ENCODE measurements at regions not wholly inside any gene's neighbourhood (a gene's known extent, or its start where the extent isn't known, plus 50 kb on each side); places are given as distances from the start of the nearest gene placed in this dataset.
A peak's percentile ranks its signal among the peaks of the same experiment; 100 is the strongest.
"Not testable (repeated sequence)": the region's sequence is repeated elsewhere in the genome, so short reads cannot be mapped to it uniquely, and the experiment has no call there.

DNA sequence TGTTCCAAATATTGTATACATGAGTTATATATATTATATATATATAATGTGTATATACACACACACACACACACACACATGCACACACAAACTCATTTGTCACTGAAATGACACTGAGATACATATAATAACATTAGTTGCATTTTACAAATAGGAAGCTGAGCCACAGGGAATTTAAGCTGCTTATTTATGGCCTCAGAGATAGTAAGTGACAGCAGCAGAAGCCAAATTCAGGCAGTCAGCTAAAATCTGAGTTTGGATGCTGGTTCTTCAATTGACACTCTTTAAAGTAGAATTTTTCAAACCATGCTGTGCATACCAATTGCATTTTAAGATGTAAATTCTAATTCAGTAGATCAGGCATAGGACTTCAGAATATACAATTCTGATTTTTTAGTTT is 163.3 kb upstream of the CTSO start:
- no peak overlapping the region for H3K4me3 Mint-ChIP-seq
- H3K36me3 Mint-ChIP-seq (ENCODE audit: low read depth): no peaks in the 10 kb centered on the region
- peaks cover 14% of the 10 kb centered on the region for H3K4me1 Mint-ChIP-seq
- no peaks in the 10 kb centered on the region for H3K9me3 Mint-ChIP-seq
- no peak for TF ChIP-seq CTCF (IDR thresholded peaks at IDR 0.05; ENCODE audit: unreplicated experiment in 3 of 3)
- no peaks in the 10 kb centered on the region for H3K27me3 Mint-ChIP-seq (ENCODE audit: low read depth)
- H3K27ac Mint-ChIP-seq: no peak overlapping the region

DNA sequence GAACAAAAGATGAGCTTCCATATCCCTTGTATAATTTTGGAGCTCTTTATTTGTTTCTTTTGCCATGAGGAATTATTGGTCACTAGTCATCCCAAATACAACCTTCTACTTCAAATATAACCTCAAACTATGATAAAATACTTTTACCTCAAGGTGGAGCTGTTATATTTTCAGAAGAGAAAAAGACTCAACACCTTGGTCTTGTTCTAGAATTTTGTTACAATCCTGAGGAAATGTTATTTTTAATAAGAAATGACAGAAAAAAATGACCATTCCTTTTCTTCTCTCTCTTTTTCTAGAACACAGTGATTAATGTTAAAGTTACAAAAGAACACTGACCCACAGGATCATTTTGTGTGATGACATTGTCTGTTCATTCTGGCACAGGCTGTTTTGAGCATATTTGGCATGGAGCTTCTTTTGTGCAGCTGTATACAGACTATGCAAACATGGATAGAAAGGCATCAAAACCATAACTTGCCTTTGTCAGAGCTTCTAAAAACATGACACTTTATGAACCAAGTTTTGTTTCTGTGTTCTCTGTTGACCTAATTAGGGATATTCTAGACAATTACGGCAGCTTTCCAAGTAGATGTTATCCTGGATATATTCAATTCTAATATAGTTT is 159.6 kb upstream of the CTSO start:
- Mint-ChIP-seq H3K4me3 (no peak overlapping the region), H3K9me3 (peaks cover 3% of the 10 kb centered on the region), H3K27me3 (ENCODE audit: low read depth) (no peaks in the 10 kb centered on the region), H3K4me1 (peaks cover 36% of the 10 kb centered on the region), H3K27ac (peak overlapping the region in 2 of 3 experiments; percentile 24 to 90), H3K36me3 (ENCODE audit: low read depth) (no peaks in the 10 kb centered on the region)
- peak in 2 of 3 experiments; percentile 19 to 28 for TF ChIP-seq CTCF (IDR thresholded peaks at IDR 0.05; ENCODE audit: unreplicated experiment in 3 of 3)

- peak overlapping the region in 2 of 3 experiments; percentile 34 to 47 for H3K27ac Mint-ChIP-seq
- no peaks in the 10 kb centered on the region for H3K27me3 Mint-ChIP-seq (ENCODE audit: low read depth)
- peaks cover 3% of the 10 kb centered on the region for H3K9me3 Mint-ChIP-seq
- no peaks in the 10 kb centered on the region for H3K36me3 Mint-ChIP-seq (ENCODE audit: low read depth)
- H3K4me1 Mint-ChIP-seq: peaks cover 36% of the 10 kb centered on the region
- H3K4me3 Mint-ChIP-seq: no peak overlapping the region
- TF ChIP-seq CTCF (IDR thresholded peaks at IDR 0.05; ENCODE audit: unreplicated experiment in 3 of 3): no peak
These were observed 158.0 kb upstream of the CTSO start for GRCh38 chr4:156111686-156112085.

- Mint-ChIP-seq H3K36me3 (ENCODE audit: low read depth) (no peaks in the 10 kb centered on the region), H3K27me3 (ENCODE audit: low read depth) (no peaks in the 10 kb centered on the region), H3K27ac (peak overlapping the region; percentile 93 to 97 (median 95)), H3K9me3 (peaks cover 3% of the 10 kb centered on the region), H3K4me1 (peaks cover 31% of the 10 kb centered on the region), H3K4me3 (peak overlapping the region in 1 of 3 experiments; percentile 24)
- peak in 1 of 3 experiments; percentile 24 for TF ChIP-seq CTCF (IDR thresholded peaks at IDR 0.05; ENCODE audit: unreplicated experiment in 3 of 3)
These were observed 156.6 kb upstream of the CTSO start for GRCh38 chr4:156109943-156110900.

DNA sequence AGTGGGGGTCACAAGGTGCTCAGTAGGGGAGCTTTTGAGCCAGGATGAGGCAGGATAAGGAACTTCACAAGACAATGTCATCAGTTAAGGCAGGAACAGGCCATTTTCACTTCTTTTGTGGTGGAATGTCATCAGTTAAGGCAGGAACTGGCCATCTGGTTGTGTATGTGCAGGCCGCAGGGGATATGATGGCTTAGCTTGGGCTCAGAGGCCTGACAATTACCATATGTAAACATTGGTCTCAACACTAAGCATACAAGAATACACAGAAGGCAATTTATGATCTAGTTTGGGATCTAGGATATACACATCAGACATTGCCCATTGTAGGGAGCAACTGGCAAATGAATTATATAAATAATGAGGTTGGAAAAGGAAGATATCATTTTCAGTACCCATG is 155.4 kb upstream of the CTSO start:
- H3K27me3 Mint-ChIP-seq (ENCODE audit: low read depth); H3K4me3 Mint-ChIP-seq; H3K36me3 Mint-ChIP-seq (ENCODE audit: low read depth); H3K9me3 Mint-ChIP-seq: not testable (repeated sequence)
- peak overlapping the region in 1 of 3 experiments; percentile 95 for H3K27ac Mint-ChIP-seq
- H3K4me1 Mint-ChIP-seq: peaks cover 31% of the 10 kb centered on the region

GRCh38 chr4:156103311-156103710 is 149.6 kb upstream of the CTSO start:
- TF ChIP-seq CTCF (IDR thresholded peaks at IDR 0.05; ENCODE audit: unreplicated experiment in 3 of 3): no peak
- Mint-ChIP-seq H3K36me3 (ENCODE audit: low read depth) (no peaks in the 10 kb centered on the region), H3K4me3 (no peak overlapping the region), H3K27ac (no peak overlapping the region), H3K4me1 (peaks cover 22% of the 10 kb centered on the region), H3K9me3 (no peaks in the 10 kb centered on the region), H3K27me3 (ENCODE audit: low read depth) (no peaks in the 10 kb centered on the region)

Data from nephron (organoid).